GM12872 (cell line): ENCODE measurements at regions not wholly inside any gene's neighbourhood (a gene's known extent, or its start where the extent isn't known, plus 50 kb on each side); places are given as distances from the start of the nearest gene placed in this dataset.

ENCODE experiments used
- TF ChIP-seq, protein P1 (sequence below): IDR thresholded peaks from 3 replicates; pipeline ENCODE4 v1.5.1; 2011; ENCODE audit warnings: low read depth, mild to moderate bottlenecking, low read length, moderate library complexity; ENCODE audit not compliant: insufficient read depth

DNA sequence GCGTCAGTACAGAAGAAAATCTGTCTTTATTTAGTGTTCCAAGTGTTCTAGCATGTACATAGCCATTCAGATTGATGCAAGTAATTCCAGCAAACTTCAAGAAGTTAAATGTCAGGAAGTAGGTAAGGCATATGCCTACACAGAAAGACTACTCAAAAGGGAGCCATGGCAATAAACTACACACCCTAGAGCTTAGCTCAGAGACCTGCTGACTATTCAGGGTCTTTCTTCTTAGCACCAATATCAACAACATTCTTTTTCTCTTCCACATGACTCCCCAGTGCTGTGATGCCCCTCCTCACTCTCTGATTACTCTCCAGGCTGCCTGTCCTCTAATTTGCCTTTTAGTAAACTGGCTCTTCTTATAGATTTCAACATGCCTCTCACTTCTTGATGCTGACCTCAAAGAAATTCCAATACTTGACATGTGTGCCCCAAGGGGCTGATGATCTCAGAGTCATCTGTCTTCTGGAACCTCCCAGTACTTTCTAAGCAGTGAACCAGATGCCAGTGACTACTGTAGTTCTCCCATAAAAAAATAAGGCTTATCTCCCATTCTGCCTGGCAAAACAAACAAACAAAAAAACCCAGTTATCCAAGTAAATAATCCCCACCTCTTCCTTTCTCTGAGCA, 909.2 kb upstream of the FANCL start:
- TF ChIP-seq, protein P1, sequence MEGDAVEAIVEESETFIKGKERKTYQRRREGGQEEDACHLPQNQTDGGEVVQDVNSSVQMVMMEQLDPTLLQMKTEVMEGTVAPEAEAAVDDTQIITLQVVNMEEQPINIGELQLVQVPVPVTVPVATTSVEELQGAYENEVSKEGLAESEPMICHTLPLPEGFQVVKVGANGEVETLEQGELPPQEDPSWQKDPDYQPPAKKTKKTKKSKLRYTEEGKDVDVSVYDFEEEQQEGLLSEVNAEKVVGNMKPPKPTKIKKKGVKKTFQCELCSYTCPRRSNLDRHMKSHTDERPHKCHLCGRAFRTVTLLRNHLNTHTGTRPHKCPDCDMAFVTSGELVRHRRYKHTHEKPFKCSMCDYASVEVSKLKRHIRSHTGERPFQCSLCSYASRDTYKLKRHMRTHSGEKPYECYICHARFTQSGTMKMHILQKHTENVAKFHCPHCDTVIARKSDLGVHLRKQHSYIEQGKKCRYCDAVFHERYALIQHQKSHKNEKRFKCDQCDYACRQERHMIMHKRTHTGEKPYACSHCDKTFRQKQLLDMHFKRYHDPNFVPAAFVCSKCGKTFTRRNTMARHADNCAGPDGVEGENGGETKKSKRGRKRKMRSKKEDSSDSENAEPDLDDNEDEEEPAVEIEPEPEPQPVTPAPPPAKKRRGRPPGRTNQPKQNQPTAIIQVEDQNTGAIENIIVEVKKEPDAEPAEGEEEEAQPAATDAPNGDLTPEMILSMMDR = no peak

DNA sequence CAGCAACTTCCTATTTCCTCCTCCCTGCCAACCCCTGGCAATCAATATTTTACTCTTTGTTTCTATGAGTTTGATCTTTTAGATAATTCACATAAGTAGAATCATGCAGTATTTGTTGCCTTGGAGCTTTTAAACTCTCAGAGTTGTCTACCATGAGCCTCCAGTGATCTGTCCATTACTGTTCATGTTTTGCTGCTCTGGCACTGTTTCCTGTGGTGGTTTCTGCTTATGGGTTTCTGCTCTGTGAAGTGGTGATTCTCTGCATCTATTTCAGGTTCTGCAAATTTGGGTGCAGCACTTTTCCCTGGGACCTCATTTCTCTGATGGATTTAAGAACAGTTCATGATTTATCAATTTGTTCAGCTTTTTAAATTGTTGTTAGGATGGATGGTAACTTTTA, 908.1 kb upstream of the FANCL start:
- TF ChIP-seq, protein P1 = no peak

DNA sequence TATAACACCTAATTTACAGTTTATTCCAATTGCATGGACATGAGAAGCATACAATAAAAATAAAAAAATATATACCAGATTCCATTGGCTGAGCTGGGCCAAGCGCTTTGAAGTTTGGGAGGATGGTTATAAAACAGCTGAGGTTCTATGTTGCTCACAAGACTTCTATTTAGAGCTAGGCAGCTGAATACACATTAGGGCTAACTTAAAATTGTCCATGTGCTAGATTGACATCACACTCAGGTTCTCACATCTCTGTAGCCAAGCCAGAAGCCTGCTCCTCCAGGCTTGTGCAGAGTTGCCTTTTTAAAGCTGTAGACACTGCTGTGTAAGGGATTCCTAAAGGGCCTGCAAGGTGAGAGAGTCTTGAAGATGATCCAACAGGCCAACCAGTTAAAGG, 871.1 kb upstream of the FANCL start:
- TF ChIP-seq, protein P1 = no peak

DNA sequence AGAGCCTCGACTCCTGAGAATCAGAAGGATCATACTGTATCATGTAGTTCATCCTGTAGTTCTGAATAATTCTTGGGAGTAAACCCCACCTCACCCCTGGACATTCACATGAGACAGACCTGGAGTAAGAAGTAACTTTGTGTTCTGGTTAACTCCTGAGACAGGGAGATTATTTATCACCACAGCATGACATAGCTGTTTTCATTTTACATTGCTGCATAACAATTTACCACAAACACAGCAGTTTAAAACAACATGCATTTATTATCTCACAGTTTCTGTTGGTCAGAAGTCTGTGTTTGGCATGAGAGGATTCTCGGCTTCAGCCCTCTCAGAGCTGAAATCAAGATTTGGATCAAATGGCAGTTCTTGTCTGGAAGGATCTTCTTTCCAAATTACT, 855.8 kb upstream of the FANCL start:
- TF ChIP-seq, protein P1 = no peak

DNA sequence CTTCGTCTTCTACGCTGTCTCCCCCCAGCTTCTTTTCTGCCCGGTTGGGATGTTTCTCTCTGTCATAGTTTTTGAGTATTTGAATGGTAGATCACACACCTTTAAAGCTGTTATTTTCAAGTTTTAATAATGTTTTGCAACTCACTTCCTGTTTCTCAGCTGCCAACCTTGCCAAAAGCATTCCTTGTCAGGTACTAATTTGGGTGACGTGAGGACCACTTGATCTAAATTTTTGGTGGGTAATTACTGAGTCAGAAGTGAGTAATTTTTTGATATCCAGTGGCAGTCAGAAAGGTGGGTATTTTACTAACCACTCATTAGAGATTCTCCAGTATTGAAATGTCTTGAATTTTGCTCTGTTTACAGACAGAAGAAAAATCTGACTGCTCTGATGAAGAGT, 852.4 kb upstream of the FANCL start:
- TF ChIP-seq, protein P1 = no peak

DNA sequence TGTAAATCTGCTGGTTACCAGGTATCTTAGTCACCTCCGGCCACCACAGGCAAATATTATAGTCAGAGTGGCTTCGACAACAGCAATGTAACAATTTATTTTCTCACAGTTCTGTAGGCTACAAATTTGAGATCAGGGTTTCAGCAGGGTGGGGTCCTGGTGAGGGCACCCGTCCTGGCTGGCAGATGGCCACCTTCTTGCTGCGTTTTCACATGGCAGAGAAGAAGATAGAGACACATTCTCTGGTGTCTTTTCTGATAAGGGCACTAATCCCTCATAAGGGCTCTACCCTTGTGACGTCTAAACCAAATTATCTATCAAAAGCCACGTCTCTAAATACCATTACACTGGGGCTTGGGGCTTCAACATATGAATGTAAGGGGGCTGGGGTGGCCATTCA, 843.2 kb upstream of the FANCL start:
- TF ChIP-seq, protein P1 = no peak

DNA sequence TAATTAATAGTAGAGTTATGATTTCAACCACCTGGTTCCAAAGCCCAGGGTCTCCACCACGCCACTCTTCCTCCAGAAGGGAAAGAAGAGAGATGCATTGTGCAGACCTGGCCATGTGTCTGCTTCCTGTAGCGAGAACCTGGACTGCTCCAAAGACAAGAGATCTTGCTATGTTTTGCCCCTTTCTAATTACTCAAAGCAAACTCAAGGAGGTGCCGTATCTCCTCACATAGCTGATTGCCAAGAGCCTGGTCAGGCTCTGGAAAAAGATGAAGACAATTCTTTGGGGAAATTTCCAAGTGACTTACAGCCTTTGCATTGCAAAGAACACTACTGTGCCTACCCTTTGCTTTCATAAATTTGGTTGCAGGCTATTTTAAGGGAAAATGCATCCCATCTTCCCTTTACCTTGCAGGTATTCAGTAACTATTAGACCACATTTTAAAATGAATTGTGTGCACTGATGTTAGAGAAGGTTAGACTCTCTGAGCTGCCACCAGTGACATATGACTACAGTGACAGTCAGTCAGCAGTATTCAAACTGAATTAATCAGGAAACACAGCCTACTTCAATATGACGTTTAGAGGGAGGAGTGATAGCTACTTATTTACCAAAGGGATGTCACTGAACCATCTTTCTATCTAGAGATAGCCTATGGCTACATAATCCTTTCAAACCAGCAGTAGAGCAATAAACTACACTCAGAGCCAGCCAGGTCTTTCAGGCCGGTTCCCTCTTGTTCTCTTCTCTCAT, 842.1 kb upstream of the FANCL start:
- TF ChIP-seq, protein P1 = no peak
